Hepatocyte (in vitro differentiated cells): ENCODE measurements at regions not wholly inside any gene's neighbourhood (a gene's known extent, or its start where the extent isn't known, plus 50 kb on each side); places are given as distances from the start of the nearest gene placed in this dataset.

Experiments used
- DNase-seq: peaks from one replicate; pipeline ENCODE4 v3.0.0-alpha.2; 2016; ENCODE audit warnings: low spot score
- H2AFZ ChIP-seq: fragments of 200-600 bp; sonication (generic); 2 replicates; pipeline ENCODE4 v1.6.0; 2016; ENCODE audit warnings: antibody characterized with exemption, mild to moderate bottlenecking
- H3K27ac ChIP-seq: fragments of 200-600 bp; sonication (generic); 2 replicates; pipeline ENCODE4 v1.5.1; 2016; ENCODE audit warnings: mild to moderate bottlenecking
- H3K27me3 ChIP-seq: fragments of 200-600 bp; sonication (generic); 2 replicates; pipeline ENCODE4 v1.6.1; 2016
- H3K36me3 ChIP-seq: fragments of 200-600 bp; sonication (generic); replicated peaks from 2 replicates; pipeline ENCODE4 v1.5.1; 2016; ENCODE audit warnings: low read depth; ENCODE audit not compliant: insufficient read depth
- H3K4me1 ChIP-seq: fragments of 200-600 bp; sonication (generic); 2 replicates; pipeline ENCODE4 v1.5.1; 2016; ENCODE audit warnings: mild to moderate bottlenecking, moderate library complexity; ENCODE audit not compliant: insufficient read depth
- H3K4me2 ChIP-seq: fragments of 200-600 bp; sonication (generic); 2 replicates; pipeline ENCODE4 v1.6.0; 2016
- H3K4me3 ChIP-seq: fragments of 200-600 bp; sonication (generic); 2 replicates; pipeline ENCODE4 v1.5.1; 2016; ENCODE audit warnings: mild to moderate bottlenecking
- H3K79me2 ChIP-seq: fragments of 200-600 bp; sonication (generic); 2 replicates; pipeline ENCODE4 v1.6.0; 2017; ENCODE audit warnings: mild to moderate bottlenecking
- H3K9me2 ChIP-seq: fragments of 200-600 bp; sonication (generic); replicated peaks from 2 replicates; pipeline ENCODE4 v1.6.0; 2017; ENCODE audit warnings: mild to moderate bottlenecking; ENCODE audit not compliant: insufficient read depth
- H3K9me3 ChIP-seq: fragments of 200-600 bp; sonication (generic); 2 replicates; pipeline ENCODE4 v1.5.1; 2016; ENCODE audit warnings: low read depth, mild to moderate bottlenecking
- H4K20me1 ChIP-seq: fragments of 200-600 bp; sonication (generic); 2 replicates; pipeline ENCODE4 v1.6.0; 2016; ENCODE audit warnings: mild to moderate bottlenecking; ENCODE audit not compliant: insufficient read depth, poor library complexity, severe bottlenecking
- EZH2 ChIP-seq: fragments of 200-600 bp; sonication (generic); IDR thresholded peaks from 2 replicates; pipeline ENCODE4 v1.6.1; 2016; ENCODE audit warnings: antibody characterized with exemption, mild to moderate bottlenecking, borderline replicate concordance
- EZH2phosphoT487 ChIP-seq: fragments of 200-600 bp; sonication (generic); IDR thresholded peaks from one replicate; pipeline ENCODE4 v1.6.1; 2018; ENCODE audit warnings: antibody characterized with exemption, mild to moderate bottlenecking, low read depth, moderate library complexity; ENCODE audit not compliant: unreplicated experiment, severe bottlenecking
- WGBS: methylation state at CpG from one replicate; pipeline ENCODE4 v1.1.6; 2016; ENCODE audit warnings: low lambda C conversion rate; ENCODE audit errors: missing lambda C conversion rate; 5-methylcytosine and 5-hydroxymethylcytosine counted together
- TF ChIP-seq, protein P1 (sequence below): fragments of 200-600 bp; sonication (generic); IDR thresholded peaks from 2 replicates; pipeline ENCODE4 v1.5.1; 2016; ENCODE audit warnings: antibody characterized with exemption, mild to moderate bottlenecking; ENCODE audit not compliant: poor library complexity

- TF ChIP-seq EZH2phosphoT487 (no peak), EZH2 (no peak)
- TF ChIP-seq, protein P1, sequence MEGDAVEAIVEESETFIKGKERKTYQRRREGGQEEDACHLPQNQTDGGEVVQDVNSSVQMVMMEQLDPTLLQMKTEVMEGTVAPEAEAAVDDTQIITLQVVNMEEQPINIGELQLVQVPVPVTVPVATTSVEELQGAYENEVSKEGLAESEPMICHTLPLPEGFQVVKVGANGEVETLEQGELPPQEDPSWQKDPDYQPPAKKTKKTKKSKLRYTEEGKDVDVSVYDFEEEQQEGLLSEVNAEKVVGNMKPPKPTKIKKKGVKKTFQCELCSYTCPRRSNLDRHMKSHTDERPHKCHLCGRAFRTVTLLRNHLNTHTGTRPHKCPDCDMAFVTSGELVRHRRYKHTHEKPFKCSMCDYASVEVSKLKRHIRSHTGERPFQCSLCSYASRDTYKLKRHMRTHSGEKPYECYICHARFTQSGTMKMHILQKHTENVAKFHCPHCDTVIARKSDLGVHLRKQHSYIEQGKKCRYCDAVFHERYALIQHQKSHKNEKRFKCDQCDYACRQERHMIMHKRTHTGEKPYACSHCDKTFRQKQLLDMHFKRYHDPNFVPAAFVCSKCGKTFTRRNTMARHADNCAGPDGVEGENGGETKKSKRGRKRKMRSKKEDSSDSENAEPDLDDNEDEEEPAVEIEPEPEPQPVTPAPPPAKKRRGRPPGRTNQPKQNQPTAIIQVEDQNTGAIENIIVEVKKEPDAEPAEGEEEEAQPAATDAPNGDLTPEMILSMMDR = no peak
- Histone ChIP-seq H3K27me3 (peaks cover 3% of the 10 kb centered on the region), H3K9me3 (no peaks in the 10 kb centered on the region), H3K4me1 (no peaks in the 10 kb centered on the region), H3K4me2 (no peak overlapping the region), H3K36me3 (no peaks in the 10 kb centered on the region), H3K27ac (no peak overlapping the region), H3K79me2 (no peaks in the 10 kb centered on the region), H4K20me1 (no peaks in the 10 kb centered on the region), H2AFZ (no peak overlapping the region), H3K4me3 (no peak overlapping the region), H3K9me2 (no peaks in the 10 kb centered on the region)
- WGBS = 56% methylated on average over 1 of the region's 1 CpG
- DNase-seq = no peak
Observed at GRCh38 chr3:33949074-33949473, 150.6 kb downstream of the PDCD6IP start.

DNA sequence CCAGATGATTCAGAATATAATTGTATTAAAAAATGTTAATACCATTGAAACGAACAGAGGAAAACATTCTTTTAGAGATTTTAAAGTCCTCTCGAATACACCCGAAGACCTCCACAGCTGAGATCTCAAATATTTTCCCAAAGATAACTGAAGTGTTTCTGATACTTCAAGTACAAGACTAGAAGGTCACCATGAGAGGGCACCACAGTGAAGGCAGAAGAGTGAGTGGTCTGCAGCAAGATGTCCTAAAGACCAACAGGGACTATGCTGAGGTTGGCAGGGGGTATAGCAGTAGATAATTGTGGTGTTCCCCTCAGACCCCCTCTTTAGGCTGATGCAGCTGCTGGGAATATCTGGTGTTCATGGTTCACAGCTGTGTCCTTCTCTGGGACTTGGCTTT is 156.5 kb downstream of the PDCD6IP start:
- no peak for DNase-seq
- Histone ChIP-seq H3K9me2 (no peaks in the 10 kb centered on the region), H3K27me3 (no peaks in the 10 kb centered on the region), H3K27ac (no peak overlapping the region), H3K4me2 (no peak overlapping the region), H3K4me1 (no peaks in the 10 kb centered on the region), H3K36me3 (no peaks in the 10 kb centered on the region), H3K9me3 (no peaks in the 10 kb centered on the region), H4K20me1 (no peaks in the 10 kb centered on the region), H3K79me2 (no peaks in the 10 kb centered on the region), H2AFZ (no peak overlapping the region), H3K4me3 (no peak overlapping the region)
- TF ChIP-seq EZH2phosphoT487 (no peak), EZH2 (no peak)
- TF ChIP-seq, protein P1 = no peak
- 84% methylated on average over 3 of the region's 3 CpGs for WGBS

DNA sequence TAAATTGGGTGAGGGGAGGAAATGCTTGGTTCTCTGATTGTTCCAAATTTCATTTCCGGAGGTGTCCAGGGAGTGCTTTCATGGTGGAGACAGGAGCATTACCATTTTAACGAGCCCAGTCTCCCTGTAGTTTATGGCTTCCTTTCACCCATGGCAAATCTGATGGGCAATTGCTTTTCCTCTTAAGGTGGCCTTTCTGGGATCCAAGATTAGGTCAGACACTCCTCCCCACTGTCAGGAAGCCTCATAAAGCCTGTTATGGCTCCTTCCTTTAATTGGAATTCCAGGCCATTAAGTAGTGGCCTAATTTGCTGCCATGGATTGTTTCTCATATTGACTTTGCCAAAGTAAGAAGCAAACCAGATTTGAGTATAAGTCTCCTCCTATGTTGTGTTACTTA is 157.8 kb downstream of the PDCD6IP start:
- Histone ChIP-seq H3K4me3 (no peak overlapping the region), H2AFZ (no peak overlapping the region), H3K9me2 (no peaks in the 10 kb centered on the region), H3K4me1 (no peaks in the 10 kb centered on the region), H3K79me2 (no peaks in the 10 kb centered on the region), H3K9me3 (no peaks in the 10 kb centered on the region), H4K20me1 (no peaks in the 10 kb centered on the region), H3K4me2 (no peak overlapping the region), H3K27ac (no peak overlapping the region), H3K27me3 (no peaks in the 10 kb centered on the region), H3K36me3 (no peaks in the 10 kb centered on the region)
- TF ChIP-seq EZH2phosphoT487 = no peak
- TF ChIP-seq, protein P1 = no peak
- no peak for DNase-seq
- WGBS = 82% methylated on average over 2 of the region's 2 CpGs

GRCh38 chr3:33956776-33957175 is 158.3 kb downstream of the PDCD6IP start:
- Histone ChIP-seq H3K9me3 (no peaks in the 10 kb centered on the region), H3K4me3 (no peak overlapping the region), H4K20me1 (no peaks in the 10 kb centered on the region), H3K9me2 (no peaks in the 10 kb centered on the region), H3K4me1 (no peaks in the 10 kb centered on the region), H3K4me2 (no peak overlapping the region), H3K27ac (no peak overlapping the region), H3K36me3 (no peaks in the 10 kb centered on the region), H3K27me3 (no peaks in the 10 kb centered on the region), H3K79me2 (no peaks in the 10 kb centered on the region), H2AFZ (no peak overlapping the region)
- DNase-seq = no peak
- TF ChIP-seq EZH2 = no peak
- TF ChIP-seq, protein P1 = no peak
- no peak for TF ChIP-seq EZH2phosphoT487
- 83% methylated on average over 4 of the region's 4 CpGs for WGBS
